DMS79 (cell line): ENCODE measurements at regions not wholly inside any gene's neighbourhood (a gene's known extent, or its start where the extent isn't known, plus 50 kb on each side); places are given as distances from the start of the nearest gene placed in this dataset.

Source experiments
- DNase-seq: peaks from one replicate; lab custom pipeline; 2025; lab: John Stamatoyannopoulos, UW

DNA sequence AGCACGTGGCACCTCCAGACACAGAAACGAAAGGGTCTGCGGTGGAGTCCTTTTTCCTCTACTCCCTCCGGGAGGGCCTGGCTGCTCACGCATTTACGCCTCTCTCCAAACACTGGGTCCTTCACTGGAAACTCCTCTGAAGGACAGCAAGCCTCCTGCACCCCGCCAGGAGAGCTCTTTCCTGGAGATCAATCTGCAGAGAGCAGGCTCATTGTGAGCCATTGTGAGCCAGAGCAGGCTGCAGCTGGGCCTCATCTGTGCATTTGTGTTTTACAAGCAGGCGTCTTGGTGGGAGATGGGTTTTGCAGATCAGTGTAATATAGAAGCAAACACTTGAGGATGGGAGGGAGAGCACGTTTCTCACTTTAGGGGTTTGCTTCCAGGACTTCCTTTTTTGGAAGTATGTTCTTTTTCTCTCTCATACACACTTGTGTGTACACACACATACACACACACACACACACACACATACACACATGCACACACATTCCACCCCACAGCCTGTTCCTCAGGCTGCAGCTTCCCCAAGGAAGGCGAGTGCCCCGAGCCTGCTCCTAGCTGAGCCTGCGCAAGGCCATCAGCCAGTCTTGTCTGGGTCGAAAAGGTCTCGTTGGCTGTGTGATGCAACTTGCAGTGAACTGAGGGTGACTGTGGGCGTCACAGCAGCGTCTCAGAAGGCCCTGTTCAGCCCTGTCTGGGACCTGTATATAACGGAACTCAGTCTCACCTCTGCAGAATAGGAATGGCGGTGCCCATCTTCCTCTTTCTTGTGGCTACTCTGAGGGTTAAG is 163.5 kb downstream of the GLI2 start:
- peak; percentile 47 for DNase-seq

DNA sequence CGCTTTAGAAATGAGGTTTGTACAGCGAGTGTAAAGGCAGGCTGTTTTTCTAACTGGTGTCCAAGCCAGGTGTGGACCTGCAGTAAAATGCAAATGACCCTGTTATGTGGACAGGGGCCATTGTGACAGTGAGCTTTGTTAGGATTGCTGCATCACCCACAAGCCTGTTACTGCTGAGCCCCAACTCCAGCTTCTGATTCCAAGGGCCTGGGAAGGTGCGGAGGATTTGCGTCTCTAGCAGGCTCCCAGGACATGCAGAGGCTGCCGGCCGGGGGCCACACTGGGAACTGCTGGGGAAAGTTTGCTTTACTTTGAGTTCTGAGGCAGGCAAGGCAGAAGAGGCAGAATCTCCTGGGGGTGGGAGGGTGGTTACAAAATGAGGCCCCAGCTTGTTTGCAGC is 164.1 kb downstream of the GLI2 start:
- DNase-seq, result no peak

DNA sequence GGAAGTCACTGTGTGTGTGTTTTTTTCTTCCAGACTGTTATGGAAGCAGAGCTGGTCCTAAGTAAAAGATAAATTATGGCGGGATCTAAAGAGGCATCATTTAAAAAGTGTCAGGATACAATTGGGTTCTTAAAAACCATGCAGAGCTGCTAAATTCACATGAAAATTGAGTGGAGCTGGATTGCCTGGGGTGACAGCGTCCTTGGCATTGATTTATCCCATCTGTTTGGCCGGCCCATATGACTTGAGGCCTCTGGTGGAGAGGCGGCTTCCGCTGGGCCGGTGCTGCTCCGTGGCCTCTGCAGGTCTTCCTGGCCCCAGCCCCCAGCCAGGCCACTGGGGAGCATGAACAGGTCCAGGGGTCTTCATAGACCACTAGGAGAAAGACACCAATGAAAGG is 165.5 kb downstream of the GLI2 start:
- no peak for DNase-seq

DNA sequence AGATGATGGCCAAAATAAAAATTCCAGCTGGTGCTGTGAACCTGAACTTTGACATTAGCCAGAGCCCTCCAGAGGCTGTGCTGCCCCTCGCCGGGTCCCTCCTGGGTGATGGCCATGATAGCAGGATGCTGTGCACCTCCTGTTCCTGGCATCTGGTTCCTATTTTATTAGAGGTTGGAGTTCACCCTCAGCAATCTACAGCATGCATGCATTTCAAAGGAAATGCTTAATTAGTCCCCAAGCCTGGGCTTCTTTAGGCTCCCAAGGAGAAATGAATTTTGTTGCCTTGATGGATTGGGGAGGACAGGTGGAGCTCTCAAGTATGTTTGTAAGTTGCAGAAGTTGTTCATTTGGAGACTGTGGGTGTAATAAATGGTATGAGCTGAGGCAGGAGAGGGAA is 166.9 kb downstream of the GLI2 start:
- no peak for DNase-seq

DNA sequence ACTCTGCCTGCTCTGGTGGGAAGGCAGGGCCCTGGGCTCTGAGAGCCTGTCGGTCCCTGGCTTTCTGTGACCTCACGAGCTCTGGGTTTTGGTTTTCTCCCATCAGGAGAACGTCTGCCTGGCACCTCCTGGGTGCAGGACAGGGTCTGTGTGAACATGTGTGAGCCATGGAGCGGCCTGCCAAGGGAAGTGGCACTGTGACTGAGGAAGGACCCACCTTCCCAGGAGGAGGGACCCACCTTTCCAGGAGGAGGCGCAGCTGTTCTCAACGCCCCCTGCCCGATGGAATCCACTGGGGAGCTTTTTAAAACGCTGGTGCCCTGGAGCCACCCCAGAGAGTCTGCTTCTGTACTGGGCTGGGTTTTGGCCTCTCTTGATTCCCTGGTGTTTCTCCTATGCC is 168.7 kb downstream of the GLI2 start:
- DNase-seq, result no peak

DNA sequence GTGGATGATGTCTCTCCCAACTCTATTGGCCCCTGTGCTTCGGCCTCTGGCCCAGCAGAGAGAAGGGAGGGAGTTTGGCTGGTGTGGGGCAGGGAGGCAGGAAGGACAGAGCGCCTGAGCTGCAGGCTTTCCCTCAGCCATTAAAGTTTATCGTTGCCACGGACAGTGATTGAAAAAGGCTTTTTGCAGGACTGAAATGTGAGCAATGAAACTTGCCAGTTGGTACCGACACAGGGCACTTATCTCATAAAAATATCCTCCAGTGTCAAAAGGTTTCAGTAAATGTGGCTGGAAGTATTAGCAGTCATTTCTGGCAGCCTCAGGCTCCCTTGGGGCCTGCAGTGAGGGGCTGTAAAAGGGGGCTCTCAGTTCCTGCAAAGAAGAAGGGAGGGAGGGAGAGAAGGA is 169.2 kb downstream of the GLI2 start:
- DNase-seq, result no peak

DNA sequence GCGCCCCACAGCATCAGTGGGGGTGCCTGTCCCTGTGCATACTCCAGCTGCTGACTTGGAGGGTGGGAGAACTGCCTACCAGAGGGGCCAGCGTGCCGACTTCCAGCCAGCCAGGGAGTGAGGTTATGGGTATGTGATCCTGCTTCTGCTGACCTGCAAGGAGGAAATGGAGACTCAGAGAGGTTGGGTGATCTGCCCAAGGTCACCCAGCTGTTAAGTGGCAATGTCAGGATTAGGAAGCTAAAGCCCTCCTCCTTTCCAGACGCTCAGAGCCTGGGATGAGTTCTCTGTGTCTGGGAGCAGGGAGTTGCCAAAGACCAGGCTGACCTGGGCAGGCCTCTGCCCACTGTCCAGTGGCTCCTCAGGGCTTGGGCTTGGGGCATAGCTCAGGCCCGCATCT is 169.6 kb downstream of the GLI2 start:
- no peak for DNase-seq

DNA sequence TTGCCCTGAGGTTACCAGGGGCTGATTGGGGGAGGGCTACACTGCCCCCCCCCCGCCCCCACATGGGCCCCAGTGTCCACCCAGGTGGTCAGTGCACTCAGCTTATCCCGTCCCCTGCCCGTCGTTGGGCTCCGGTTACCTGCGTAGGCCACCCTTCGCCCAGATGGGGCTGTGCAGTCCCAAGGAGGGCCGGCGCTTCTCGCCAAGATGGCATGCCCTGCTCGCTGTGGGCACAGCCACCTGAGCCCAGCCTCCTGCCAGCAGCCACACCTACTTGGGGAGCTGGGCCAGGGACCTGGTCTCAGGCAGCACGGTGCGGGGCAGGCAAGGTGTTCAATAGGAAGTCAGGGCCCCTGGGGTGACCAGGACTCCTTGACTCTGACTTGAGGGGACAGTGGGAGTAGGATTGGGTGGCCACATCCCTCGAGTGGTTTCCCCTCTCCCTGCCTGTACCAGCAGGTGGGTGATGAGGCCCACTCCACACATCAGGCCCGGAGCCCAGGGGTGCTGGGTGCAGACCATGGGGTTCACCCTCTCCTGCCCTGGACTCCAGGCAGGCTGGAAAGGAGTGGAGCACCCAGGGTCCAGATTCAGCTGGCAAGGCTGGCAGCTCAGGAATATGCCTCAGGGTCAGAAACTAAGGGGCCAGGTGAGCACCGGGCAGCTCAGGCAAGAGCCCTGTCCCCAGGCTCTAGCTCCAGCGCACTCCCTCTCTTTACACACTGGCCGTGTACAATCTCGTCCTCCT is 170.3 kb downstream of the GLI2 start:
- DNase-seq, result no peak

DNA sequence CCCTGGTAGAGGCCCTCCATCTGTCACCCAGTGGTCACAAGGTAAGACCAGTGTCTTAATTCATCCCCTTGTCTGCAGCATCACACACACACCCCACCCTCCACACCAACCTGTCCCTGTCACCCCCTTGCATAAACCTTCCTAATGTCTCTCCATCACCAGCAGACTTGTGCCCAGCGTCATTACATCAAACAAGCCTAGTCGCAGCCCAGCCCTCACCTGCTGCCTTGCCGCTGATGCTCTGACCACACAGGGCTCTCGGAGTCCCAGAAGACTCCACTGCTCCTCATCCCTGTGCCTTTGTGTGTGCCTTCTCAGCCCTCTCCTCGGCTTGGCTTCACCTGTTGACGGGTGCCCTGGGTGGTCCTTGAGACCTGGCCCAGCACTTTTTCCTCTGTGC is 171.2 kb downstream of the GLI2 start:
- no peak for DNase-seq

DNA sequence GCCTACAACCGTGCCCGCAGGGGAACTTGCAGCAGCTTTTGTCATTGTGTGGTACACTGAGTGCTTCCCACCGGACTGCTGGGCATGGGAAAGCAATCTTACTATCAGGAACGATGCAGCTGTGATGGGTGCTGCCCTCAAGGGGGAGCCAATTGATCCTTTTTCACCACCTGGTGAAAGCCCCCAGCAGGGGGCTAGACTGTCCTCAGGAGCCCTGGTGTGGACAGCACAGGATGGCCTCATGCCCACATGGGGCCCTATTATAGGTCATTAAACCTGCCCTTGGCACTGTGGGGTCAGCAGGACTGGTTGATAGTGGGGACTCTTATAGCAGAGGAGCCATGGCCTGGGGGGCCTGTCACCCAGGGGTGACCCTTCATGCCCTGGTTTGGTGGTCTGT is 172.2 kb downstream of the GLI2 start:
- no peak for DNase-seq

DNA sequence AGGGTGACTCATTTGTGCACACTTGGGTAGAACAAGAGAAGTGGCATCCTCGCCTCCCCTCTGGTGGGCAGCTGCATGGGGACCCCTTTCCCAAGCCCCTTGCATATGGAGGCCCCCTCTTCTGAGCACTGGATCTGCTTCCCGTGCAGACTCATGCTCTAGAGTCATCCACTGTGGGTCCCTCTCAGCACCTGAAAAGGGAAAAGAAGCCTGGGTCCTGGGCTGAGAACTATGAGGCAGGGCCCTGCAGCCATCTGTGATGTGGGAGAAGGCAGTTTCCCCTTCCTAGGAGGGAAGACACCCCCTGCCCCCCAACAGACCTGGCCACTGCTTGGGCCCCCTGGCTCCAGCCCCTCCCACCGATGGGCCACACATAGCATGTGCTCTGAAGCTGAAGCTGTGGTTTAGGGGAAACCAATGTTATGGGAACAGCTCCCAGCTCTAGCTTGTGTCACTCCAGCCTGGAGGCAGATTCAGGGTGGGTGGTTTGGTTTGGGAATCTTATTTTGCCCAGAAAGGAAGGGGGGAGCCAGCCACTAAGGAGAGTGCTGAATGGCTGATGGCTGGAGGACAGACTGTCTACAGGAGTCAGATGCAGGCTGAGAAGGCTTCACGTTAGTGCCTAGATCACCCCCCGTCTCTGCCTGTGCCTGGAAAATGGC is 172.8 kb downstream of the GLI2 start:
- DNase-seq, result no peak

DNA sequence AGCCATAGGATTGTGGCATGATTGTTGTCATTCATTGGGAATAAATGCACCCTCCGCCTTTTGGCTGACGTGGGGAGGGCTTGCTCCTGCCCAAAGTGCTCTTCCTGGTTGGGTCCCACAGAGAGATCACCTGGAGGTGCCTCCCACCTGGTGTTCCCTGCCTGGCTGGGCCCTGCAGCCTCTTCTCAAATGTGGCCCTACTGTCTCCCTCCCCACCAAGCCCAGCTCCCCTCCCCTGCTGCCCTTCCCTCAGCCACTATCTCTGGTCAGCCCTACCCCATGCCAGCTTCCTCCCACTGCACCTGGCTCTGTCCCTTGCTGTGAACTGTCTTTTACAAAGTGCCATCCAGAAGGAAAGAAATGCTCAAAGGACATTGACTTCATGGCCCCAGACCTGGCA is 173.4 kb downstream of the GLI2 start:
- DNase-seq, result no peak

DNA sequence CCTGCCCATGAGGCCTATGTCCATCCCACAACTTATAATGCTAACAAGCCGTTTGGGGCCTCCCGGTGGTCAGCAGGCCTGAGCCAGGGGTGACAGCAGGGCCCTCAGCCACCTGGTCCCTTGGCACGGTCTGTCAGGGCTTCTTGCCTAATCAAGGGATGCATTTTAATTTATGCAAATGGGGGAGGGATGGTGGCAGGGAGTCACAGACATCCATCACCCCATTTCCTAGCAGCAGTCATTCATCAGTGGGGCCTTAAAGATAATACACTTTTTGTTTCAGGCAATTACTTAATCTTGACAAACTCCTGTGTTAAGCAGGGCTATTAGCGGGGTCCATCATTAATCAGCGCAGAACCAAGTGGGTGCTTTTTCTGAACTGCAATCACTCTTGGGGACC is 174.5 kb downstream of the GLI2 start:
- DNase-seq, result no peak

DNA sequence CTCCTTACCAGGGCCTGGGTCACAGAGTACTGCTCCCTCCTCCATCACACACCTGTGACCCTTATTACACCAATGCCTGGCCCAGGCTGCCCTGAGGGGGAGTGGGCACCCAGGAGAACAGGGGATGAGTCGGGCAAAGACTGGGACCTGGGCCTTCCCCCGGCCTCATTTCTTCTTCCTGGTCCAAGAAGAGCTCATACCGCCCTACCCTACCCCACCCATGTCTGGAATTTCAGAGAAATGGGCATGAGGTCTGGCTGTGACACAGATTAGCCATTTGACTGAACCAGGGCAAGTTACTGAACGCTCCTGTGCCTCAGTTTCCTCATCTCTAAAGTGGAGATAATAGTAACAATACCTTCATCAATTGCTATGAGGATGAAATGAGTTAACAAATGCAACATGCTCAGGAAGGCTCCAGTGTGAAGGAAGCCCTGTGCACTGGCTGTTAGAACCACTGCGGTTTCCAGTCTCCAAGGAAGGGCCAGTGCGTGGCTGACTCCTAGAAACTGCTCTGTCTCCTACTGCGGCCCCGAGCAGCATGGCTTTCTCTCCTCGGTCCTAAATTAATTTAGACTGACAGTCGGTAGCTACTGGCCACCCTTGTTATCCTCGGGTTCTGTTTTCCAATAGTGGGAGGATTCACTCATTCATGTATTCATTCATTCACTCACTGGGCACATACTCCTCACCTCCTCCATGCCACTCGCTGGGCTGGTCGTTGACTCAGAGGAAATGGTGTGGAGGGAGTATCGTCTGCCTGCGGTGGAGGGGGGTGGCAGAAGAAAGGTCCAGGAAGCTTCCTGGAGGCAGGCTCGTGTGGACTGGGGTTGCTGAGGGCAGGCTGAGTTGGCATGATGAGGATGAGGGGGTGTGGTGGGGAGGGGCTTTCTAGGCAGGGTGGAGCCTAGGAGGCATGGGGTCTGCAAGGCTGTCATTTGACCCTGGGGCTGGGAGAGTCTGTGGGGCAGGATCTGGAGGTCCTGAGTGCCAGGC is 175.6 kb downstream of the GLI2 start:
- DNase-seq, result no peak

DNA sequence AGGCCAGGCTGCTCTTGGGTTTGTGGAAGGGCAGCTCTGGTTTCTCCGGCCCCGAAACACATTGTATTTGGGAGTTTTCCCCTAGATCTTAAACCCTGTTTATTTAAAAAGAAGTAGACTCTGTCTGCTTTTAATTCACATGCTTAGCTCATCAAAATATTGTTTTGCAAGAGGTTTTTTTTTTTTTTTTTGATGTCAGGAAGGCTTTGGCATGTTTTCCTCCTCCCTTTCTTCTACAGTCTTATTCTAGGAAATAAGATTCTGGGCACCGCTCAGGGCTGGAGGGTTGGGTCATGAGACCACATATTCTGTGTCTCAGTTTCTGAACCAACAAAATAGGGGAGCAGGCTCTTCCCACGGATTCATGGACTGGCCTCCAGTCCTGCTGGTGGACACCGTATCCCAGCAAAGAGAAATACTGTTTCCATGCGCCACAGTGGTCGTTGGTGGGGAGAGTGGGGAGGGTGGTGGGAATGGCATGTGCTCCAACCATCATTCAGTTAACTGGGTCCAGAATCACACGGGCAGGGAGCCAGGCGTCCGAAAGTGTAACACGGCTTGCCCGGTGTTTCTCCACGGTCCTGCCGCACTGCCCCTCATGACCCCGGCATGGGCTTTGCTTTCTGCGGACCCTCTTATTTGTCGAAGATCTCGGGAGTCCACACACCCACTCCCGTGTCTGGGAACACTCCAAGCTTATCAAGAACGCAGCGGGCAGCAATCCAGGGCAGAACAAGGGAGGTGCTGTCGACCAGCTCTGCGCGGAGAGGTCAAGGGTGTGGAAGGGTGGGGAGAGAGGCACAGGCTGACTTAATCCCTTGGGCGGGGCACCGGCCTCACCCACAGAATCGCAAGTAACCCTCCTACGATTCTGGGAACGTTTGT is 176.7 kb downstream of the GLI2 start:
- no peak for DNase-seq

DNA sequence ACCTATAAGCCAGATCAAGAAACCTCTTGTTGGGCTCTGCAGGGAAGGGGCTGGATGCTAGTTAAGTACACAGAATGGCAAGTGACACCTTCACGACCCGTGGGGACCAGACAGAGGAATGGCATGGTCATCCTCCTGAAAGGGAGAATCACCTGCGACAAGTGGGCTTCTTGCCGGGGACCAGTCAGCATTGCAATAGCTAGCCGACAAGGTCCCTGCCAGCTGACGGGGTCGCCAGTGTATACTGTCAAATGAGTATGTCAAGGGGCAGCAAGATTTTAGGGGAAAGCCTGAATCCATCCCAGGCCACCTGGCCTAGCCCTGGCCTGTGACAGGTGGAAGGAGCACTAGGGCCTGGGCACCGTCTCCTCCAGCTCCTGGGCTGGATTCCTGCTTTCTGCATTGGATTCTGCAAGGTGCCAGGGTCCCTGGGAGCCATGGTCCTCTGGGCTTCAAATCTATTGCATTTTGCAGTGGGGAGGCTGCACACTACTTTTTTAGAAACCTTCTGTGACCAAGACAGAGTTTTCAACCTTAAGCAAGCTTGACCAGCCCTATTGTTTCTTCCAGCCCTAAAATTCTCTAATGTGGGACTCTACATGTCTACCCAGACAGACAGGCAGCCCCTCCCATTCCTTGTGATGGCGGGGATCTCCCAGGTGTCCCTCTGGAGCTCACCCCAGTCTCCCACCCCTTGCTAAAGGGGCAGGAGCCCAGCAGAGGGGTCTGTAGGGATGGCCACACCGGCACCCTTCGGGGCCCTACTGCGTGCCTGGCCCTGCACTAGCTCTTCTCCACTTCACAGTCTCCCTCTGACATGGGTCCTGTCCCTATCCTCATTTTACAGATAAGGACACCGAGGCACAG is 178.5 kb downstream of the GLI2 start:
- no peak for DNase-seq

DNA sequence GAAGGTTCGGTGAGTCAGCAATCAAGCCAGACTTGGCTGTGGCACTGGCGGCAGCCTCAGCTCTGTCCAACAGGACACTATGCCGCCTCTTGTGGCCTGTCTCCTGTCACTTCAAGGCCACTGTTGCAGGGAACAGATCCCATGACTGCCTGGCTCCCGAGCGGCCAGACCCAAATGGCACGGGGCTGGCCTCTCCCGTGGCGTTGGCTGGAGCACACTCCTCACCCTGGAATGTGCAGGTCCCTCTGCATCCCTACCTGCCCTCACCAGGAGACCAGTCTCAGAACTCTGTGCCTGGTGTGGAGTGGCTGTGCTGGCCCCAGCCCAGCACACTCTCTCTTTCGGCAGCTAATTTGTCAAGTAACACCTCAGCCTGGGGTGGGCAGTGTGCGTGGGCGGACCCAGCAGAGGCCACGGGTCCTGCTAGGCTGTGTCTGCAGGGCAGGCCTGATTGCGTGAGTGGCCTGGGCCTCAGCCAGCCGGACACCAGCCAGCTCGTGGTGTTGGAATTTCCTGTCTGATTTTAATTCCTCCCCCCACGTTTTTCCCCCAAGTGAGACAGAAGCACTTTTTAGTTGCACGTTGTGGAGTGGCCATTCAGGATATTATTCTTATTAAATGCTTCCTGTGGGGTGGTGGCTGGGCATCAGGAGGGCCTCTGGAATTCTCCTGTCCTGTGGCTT is 179.3 kb downstream of the GLI2 start:
- DNase-seq, result no peak

DNA sequence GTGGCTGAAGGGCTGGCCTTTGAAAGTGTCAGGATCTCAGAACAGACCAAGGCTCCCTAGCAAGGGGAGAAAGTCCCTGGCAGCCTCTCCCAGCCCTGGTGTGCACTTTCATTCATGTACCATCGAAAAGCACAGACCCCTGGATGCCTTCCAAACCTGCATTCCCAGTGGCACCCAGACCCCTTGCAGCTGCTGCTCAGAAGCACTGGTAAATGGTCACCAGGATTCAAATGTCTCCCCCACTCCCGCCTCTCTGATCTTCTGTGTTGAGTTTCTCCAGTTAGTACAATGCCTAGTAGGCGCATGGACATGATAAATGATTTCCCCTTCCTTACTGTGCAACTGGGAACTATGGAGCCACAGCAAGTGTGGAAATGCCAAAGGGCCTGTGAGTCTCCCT is 180.0 kb downstream of the GLI2 start:
- no peak for DNase-seq

DNA sequence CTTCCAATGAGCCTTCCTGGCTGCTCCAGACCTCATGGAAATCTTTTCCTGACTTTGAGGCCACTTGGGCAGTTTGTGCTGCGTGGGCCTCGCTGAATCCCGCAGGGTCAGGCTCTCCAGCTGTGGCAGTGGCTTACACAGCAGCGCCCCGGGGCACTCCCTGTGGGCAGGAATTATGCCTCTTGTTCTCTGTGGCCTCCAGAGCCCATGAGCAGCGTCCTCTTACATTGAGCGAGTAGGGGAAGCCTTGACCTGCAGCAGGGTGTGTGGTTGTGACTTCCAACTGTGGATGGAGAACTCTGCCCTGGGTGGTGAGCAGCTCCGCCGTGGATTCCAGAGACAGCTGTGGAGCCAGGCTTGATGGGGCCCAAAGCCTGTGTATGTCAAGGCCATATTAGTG is 180.8 kb downstream of the GLI2 start:
- DNase-seq, result no peak
